ENCODE measurements at regions not wholly inside any gene's neighbourhood (a gene's known extent, or its start where the extent isn't known, plus 50 kb on each side); places are given as distances from the start of the nearest gene placed in this dataset.

GRCh38 chr6:21352131-21352530, 241.4 kb upstream of the SOX4 start:
- H3K4me3 Mint-ChIP-seq: no peak overlapping the region
- H3K9me3 Mint-ChIP-seq: peaks cover 6% of the 10 kb centered on the region
- H3K4me1 Mint-ChIP-seq: peaks cover 41% of the 10 kb centered on the region
- no peaks in the 10 kb centered on the region for H3K27me3 Mint-ChIP-seq (ENCODE audit: low read depth)
- DNase-seq (ENCODE audit: low spot score in 2 of 2, unreplicated experiment in 2 of 2): no peak
- TF ChIP-seq CTCF (IDR thresholded peaks at IDR 0.05; ENCODE audit: unreplicated experiment): no peak
- no peak overlapping the region for H3K27ac Mint-ChIP-seq
- no peaks in the 10 kb centered on the region for H3K36me3 Mint-ChIP-seq

- no peak overlapping the region for H3K4me3 Mint-ChIP-seq
- H3K27ac Mint-ChIP-seq: peak overlapping the region; percentile 85
- no peaks in the 10 kb centered on the region for H3K36me3 Mint-ChIP-seq
- H3K27me3 Mint-ChIP-seq (ENCODE audit: low read depth): no peaks in the 10 kb centered on the region
- no peak for DNase-seq (ENCODE audit: low spot score in 2 of 2, unreplicated experiment in 2 of 2)
- H3K9me3 Mint-ChIP-seq: peaks cover 6% of the 10 kb centered on the region
- no peak for TF ChIP-seq CTCF (IDR thresholded peaks at IDR 0.05; ENCODE audit: unreplicated experiment)
- peaks cover 26% of the 10 kb centered on the region for H3K4me1 Mint-ChIP-seq
Observed at GRCh38 chr6:21354805-21355238, 238.7 kb upstream of the SOX4 start.

GRCh38 chr6:21355638-21356037, 237.9 kb upstream of the SOX4 start:
- H3K27me3 Mint-ChIP-seq (ENCODE audit: low read depth): no peaks in the 10 kb centered on the region
- H3K9me3 Mint-ChIP-seq: peaks cover 6% of the 10 kb centered on the region
- H3K4me1 Mint-ChIP-seq: peaks cover 31% of the 10 kb centered on the region
- H3K36me3 Mint-ChIP-seq: no peaks in the 10 kb centered on the region
- TF ChIP-seq CTCF (IDR thresholded peaks at IDR 0.05; ENCODE audit: unreplicated experiment): no peak
- H3K4me3 Mint-ChIP-seq: no peak overlapping the region
- peak overlapping the region; percentile 85 for H3K27ac Mint-ChIP-seq
- DNase-seq (ENCODE audit: low spot score in 2 of 2, unreplicated experiment in 2 of 2): no peak

GRCh38 chr6:21357262-21357661, 236.3 kb upstream of the SOX4 start:
- Mint-ChIP-seq H3K4me3 (no peak overlapping the region), H3K27ac (no peak overlapping the region), H3K4me1 (peaks cover 29% of the 10 kb centered on the region), H3K9me3 (peaks cover 6% of the 10 kb centered on the region), H3K27me3 (ENCODE audit: low read depth) (no peaks in the 10 kb centered on the region), H3K36me3 (no peaks in the 10 kb centered on the region)
- no peak for DNase-seq (ENCODE audit: low spot score in 2 of 2, unreplicated experiment in 2 of 2)
- TF ChIP-seq CTCF (IDR thresholded peaks at IDR 0.05; ENCODE audit: unreplicated experiment): no peak

- Mint-ChIP-seq H3K27ac (no peak overlapping the region), H3K27me3 (ENCODE audit: low read depth) (no peaks in the 10 kb centered on the region), H3K4me3 (no peak overlapping the region), H3K9me3 (peaks cover 6% of the 10 kb centered on the region), H3K4me1 (peaks cover 23% of the 10 kb centered on the region), H3K36me3 (no peaks in the 10 kb centered on the region)
- DNase-seq (ENCODE audit: low spot score in 2 of 2, unreplicated experiment in 2 of 2): no peak
- no peak for TF ChIP-seq CTCF (IDR thresholded peaks at IDR 0.05; ENCODE audit: unreplicated experiment)
Observed at GRCh38 chr6:21359926-21360325, 233.6 kb upstream of the SOX4 start.

GRCh38 chr6:21360336-21360735, 233.2 kb upstream of the SOX4 start:
- Mint-ChIP-seq H3K27me3 (ENCODE audit: low read depth) (no peaks in the 10 kb centered on the region), H3K27ac (no peak overlapping the region), H3K4me1 (peaks cover 19% of the 10 kb centered on the region), H3K9me3 (peaks cover 6% of the 10 kb centered on the region), H3K4me3 (no peak overlapping the region), H3K36me3 (no peaks in the 10 kb centered on the region)
- DNase-seq (ENCODE audit: low spot score in 2 of 2, unreplicated experiment in 2 of 2): no peak
- no peak for TF ChIP-seq CTCF (IDR thresholded peaks at IDR 0.05; ENCODE audit: unreplicated experiment)

Data from mesothelial cell of epicardium (in vitro differentiated cells).